GM12878 (cell line): ENCODE measurements at regions not wholly inside any gene's neighbourhood (a gene's known extent, or its start where the extent isn't known, plus 50 kb on each side); places are given as distances from the start of the nearest gene placed in this dataset.

Source experiments
- ATAC-seq: fragments of 200-7000 bp; cut with Tn5 transposase; 3 replicates; pipeline ENCODE4 v1.9.1; 2020; ENCODE audit warnings: mild to moderate bottlenecking, moderate library complexity
- BruUV-seq: library from RNA; stranded (reverse); fragments of 400-500 nt; replicated peaks from 2 replicates; lab custom pipeline; 2021; lab: Mats Ljungman, UMichigan
- CTCF ChIA-PET: fragments of 300-600 bp; sonication (Branson Sonifier 250); formaldehyde crosslinking; extraction: SDS; loops from one replicate; lab custom pipeline; 2021; ENCODE audit warnings: inconsistent platforms; lab: Yijun Ruan, JAX
- POLR2A ChIA-PET: fragments of 350-600 bp; formaldehyde crosslinking; extraction: SDS; loops from one replicate; lab custom pipeline; 2021; ENCODE audit warnings: inconsistent platforms; lab: Charles Lee
- RAD21 ChIA-PET: fragments of 300-600 bp; sonication (Branson Sonifier 250); formaldehyde crosslinking; loops from one replicate; lab custom pipeline; 2023; ENCODE audit warnings: antibody characterized with exemption; ENCODE audit not compliant: unreplicated experiment; lab: Charles Lee
- SMC1A ChIA-PET: fragments of 300-600 bp; sonication (Branson Sonifier 250); formaldehyde crosslinking; loops from one replicate; lab custom pipeline; 2023; ENCODE audit not compliant: unreplicated experiment, uncharacterized antibody; lab: Charles Lee
- DNase-seq: peaks from one replicate; pipeline ENCODE4 v3.0.0-alpha.2; 2011; ENCODE audit warnings: low read depth, low spot score
- FAIRE-seq: peaks from 3 replicates; lab custom pipeline; 2011; peaks lifted over from hg19 to GRCh38; lab: Jason Lieb, UNC
- H2AFZ ChIP-seq: 2 replicates; pipeline ENCODE4 v1.6.0; 2011; ENCODE audit warnings: low read depth, low read length, control low read depth; ENCODE audit not compliant: control insufficient read depth
- H3K27ac ChIP-seq: 2 replicates; pipeline ENCODE4 v1.5.1; 2011; ENCODE audit warnings: control low read depth; ENCODE audit not compliant: control insufficient read depth, insufficient read depth
- H3K27me3 ChIP-seq, 2 experiments: replicated peaks in 1 of 2; 2 replicates each; pipeline versions ENCODE4 v1.6.0 to v1.6.1; 2011; ENCODE audit warnings: low read length in 1 of 2; ENCODE audit not compliant: control insufficient read depth in 2 of 2, insufficient read depth in 2 of 2
- H3K36me3 ChIP-seq, 2 experiments: 2 replicates each; pipeline ENCODE4 v1.5.1; 2011; ENCODE audit warnings: low read length in 1 of 2; ENCODE audit not compliant: control insufficient read depth in 2 of 2, insufficient read depth in 2 of 2
- H3K4me1 ChIP-seq: 2 replicates; pipeline ENCODE4 v1.6.1; 2011; ENCODE audit warnings: mild to moderate bottlenecking, low read length, moderate library complexity, mixed read lengths; ENCODE audit not compliant: control insufficient read depth, insufficient read depth
- H3K4me2 ChIP-seq: 2 replicates; pipeline ENCODE4 v1.6.0; 2011; ENCODE audit warnings: control low read depth; ENCODE audit not compliant: control insufficient read depth, insufficient read depth
- H3K4me3 ChIP-seq: fragments of 200-600 bp; sonication (generic); 2 replicates; pipeline ENCODE4 v1.5.1; 2016
- H3K79me2 ChIP-seq: 2 replicates; pipeline ENCODE4 v1.6.0; 2011; ENCODE audit warnings: low read length; ENCODE audit not compliant: control insufficient read depth, insufficient read depth
- H3K9ac ChIP-seq: 2 replicates; pipeline ENCODE4 v1.8.0; 2011; ENCODE audit warnings: low read length, control low read depth, mixed read lengths; ENCODE audit not compliant: control insufficient read depth, insufficient read depth
- H3K9me3 ChIP-seq: replicated peaks from 3 replicates; pipeline ENCODE4 v1.5.1; 2011; ENCODE audit warnings: mild to moderate bottlenecking, low read length; ENCODE audit not compliant: control insufficient read depth, insufficient read depth
- H4K20me1 ChIP-seq: 2 replicates; pipeline ENCODE4 v1.6.0; 2011; ENCODE audit not compliant: control insufficient read depth, insufficient read depth
- BCL11A ChIP-seq: IDR thresholded peaks from 2 replicates; pipeline ENCODE4 v1.6.1; 2011; ENCODE audit warnings: low read depth, low read length
- BRCA1 ChIP-seq: IDR thresholded peaks from 2 replicates; pipeline ENCODE4 v1.6.1; 2011; ENCODE audit warnings: low read depth, low read length, improper control_type of control experiment
- CREM ChIP-seq: IDR thresholded peaks from 2 replicates; pipeline ENCODE4 v1.6.1; 2014; ENCODE audit warnings: antibody characterized with exemption, low read depth
- HDGF ChIP-seq: fragments of 450-650 bp; IDR thresholded peaks from 2 replicates; pipeline ENCODE4 v1.6.1; 2016; ENCODE audit warnings: antibody characterized with exemption
- JUNB ChIP-seq: IDR thresholded peaks from 2 replicates; pipeline ENCODE4 v1.6.1; 2016; ENCODE audit warnings: antibody characterized with exemption, mild to moderate bottlenecking
- NR2C1 ChIP-seq: fragments of 450-650 bp; IDR thresholded peaks from 2 replicates; pipeline ENCODE4 v1.6.1; 2017; ENCODE audit warnings: antibody characterized with exemption, mild to moderate bottlenecking, moderate library complexity
- PBX3 ChIP-seq: IDR thresholded peaks from 2 replicates; pipeline ENCODE4 v1.6.1; 2011; ENCODE audit warnings: mild to moderate bottlenecking, low read depth, low read length, moderate library complexity; ENCODE audit not compliant: insufficient replicate concordance
- SREBF2 ChIP-seq: IDR thresholded peaks from 2 replicates; pipeline ENCODE4 v1.6.1; 2012; ENCODE audit warnings: mild to moderate bottlenecking, low read length
- WRNIP1 ChIP-seq: IDR thresholded peaks from 2 replicates; pipeline ENCODE4 v1.6.1; 2011; ENCODE audit warnings: low read depth, low read length, improper control_type of control experiment, borderline replicate concordance
- WGBS: methylation state at CpG from one replicate; pipeline ENCODE4 v1.1.6; 2016; ENCODE audit warnings: low lambda C conversion rate; ENCODE audit not compliant: insufficient replicate concordance, insufficient coverage; ENCODE audit errors: missing lambda C conversion rate; 5-methylcytosine and 5-hydroxymethylcytosine counted together
- in situ Hi-C: fragments of 300-500 bp; cut with MboI; formaldehyde crosslinking; loops from 9 replicates; pipeline ENCODE4 v1.14.3; 2018; ENCODE audit warnings: mixed read lengths
- intact Hi-C: fragments of 100-400 bp; cut with micrococcal nuclease; formaldehyde crosslinking; loops from one replicate; pipeline ENCODE4 v1.14.2; 2022; ENCODE audit not compliant: unreplicated experiment

DNA sequence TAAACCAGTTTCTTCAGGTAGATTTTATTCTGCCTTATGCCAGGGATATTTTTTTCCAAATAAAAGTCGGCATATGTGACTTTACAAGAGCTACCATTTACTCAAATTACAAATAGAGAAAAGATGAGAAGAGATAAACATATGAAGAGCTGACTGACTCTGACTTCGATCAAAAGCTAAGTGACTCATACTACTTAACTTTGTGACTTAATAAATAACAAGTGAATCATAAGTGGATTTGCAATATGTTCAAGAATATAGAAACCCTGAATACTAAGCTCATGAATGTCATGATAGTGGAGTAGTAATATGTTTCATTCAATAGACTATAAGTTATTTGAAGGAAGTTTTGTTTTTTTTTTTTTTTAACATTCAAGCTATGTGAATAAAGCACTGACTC lies 130.5 kb upstream of the ANO3 start (continued):
- TF ChIP-seq WRNIP1 (no peak), JUNB (no peak)

- H2AFZ ChIP-seq, result no peak overlapping the region
- SMC1A ChIA-PET, result no interaction called here
- intact Hi-C loops, result no loop called here
These were observed 129.2 kb upstream of the ANO3 start for GRCh38 chr11:26202754-26203153.

More at GRCh38 chr11:26202754-26203153, 129.2 kb upstream of the ANO3 start:
- Histone ChIP-seq H3K9me3 (no peaks in the 10 kb centered on the region), H3K4me3 (no peak overlapping the region), H4K20me1 (no peaks in the 10 kb centered on the region), H3K27ac (no peak overlapping the region)
- in situ Hi-C loops, result no loop called here
- TF ChIP-seq BRCA1 (no peak), PBX3 (no peak), CREM (no peak), SREBF2 (no peak), BCL11A (no peak), NR2C1 (no peak), HDGF (no peak)
- TF ChIP-seq, all 136 proteins: peak for 0
- H3K79me2 ChIP-seq, result no peaks in the 10 kb centered on the region
- ChIA-PET RAD21 (no interaction called here), CTCF (no interaction called here), POLR2A (no interaction called here)
- H3K36me3 ChIP-seq, result no peaks in the 10 kb centered on the region
- H3K4me2 ChIP-seq, result no peak overlapping the region
- FAIRE-seq (no peak), ATAC-seq (no peak), DNase-seq (no peak)
- no peaks in the 10 kb centered on the region for H3K27me3 ChIP-seq
- H3K4me1 ChIP-seq, result no peaks in the 10 kb centered on the region
- 59% methylated on average over 2 of the region's 2 CpGs for WGBS
- H3K9ac ChIP-seq, result no peak overlapping the region
- no TSS peak for BruUV-seq
